GM21528 (cell line): ENCODE measurements at regions not wholly inside any gene's neighbourhood (a gene's known extent, or its start where the extent isn't known, plus 50 kb on each side); places are given as distances from the start of the nearest gene placed in this dataset.

ENCODE experiments used
- ATAC-seq: cut with Tn5 transposase; IDR thresholded peaks from one replicate; pipeline ENCODE4 v1.9.1; 2021; ENCODE audit warnings: mild to moderate bottlenecking, moderate library complexity; ENCODE audit not compliant: unreplicated experiment, low FRiP score

DNA sequence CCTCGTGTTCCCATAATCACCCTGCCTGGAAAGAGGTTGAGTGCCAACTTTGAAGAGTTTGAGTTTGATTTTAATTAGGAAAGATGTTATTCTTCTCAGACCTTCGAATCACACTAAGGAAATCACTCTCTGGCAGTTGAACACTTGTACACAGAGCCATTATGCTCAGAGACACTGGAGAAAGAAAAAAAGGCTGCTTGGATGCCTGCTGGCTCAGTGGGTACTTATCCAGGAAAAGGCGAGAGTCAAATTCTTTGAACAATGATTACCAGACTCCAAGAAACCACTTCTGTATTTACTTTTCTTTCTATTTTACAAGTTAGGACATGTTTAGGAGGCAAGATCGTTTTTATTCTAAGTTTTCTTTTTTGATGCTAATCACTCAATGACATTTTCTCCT lies 438.5 kb upstream of the FAT3 start:
- no peak for ATAC-seq

GRCh38 chr11:91783173-91783572 lies 441.4 kb upstream of the FAT3 start:
- ATAC-seq, result no peak

- ATAC-seq, result no peak
These were observed 445.9 kb upstream of the FAT3 start for GRCh38 chr11:91778758-91779157.

GRCh38 chr11:91776655-91777054 lies 448.0 kb upstream of the FAT3 start:
- no peak for ATAC-seq

- no peak for ATAC-seq
These were observed 451.5 kb upstream of the FAT3 start for GRCh38 chr11:91773090-91773489.

- ATAC-seq, result no peak
These were observed 452.7 kb upstream of the FAT3 start for GRCh38 chr11:91771961-91772360.

DNA sequence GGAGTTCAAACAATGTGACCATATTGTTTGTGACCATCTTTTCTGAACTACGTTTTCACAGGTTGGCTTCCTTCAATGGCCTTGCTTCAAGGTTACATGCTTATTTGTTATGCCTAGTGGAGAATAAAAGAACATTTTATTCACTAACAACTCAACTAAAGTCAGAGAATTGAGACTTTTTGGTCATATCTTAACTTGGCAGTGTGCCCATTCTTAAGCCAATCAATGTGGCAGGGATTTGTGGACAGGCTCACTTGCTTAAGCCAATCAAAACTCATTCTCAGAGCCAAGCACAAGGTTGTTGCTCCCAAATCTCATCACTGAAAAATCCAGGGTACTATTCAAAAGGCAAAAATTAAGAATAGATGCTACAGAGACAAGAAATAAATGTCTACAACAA lies 455.8 kb upstream of the FAT3 start:
- ATAC-seq, result no peak

GRCh38 chr11:91763331-91763730 lies 461.3 kb upstream of the FAT3 start:
- no peak for ATAC-seq

DNA sequence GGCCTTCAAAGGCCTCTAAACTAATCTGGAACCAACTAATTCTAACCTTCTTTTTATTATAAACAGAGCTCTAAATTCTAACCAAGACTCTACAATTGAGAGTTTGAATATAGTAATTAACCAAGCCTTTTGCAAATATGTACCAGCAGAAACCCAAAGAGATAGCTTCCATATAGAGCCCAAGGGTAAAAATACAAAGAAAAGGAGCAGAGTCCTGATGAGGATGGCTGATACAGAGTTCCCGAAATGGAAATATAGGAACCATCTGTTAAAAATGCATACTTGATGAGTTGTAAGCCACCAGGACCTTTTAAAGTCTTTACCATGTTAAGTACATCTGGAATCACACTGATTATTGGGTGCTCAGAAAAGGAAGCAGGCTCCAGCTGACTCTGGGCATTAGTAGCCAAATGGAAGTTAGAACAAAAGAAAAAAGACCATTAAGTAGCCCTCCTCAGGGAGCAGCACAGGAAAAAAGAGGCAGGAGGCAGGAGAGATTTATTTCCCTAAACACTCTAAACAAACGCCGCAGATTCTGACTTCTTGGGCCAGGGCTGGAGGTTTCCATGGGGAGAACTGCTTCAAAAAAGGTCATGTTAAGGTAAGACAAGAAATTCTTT lies 463.1 kb upstream of the FAT3 start:
- ATAC-seq, result no peak

DNA sequence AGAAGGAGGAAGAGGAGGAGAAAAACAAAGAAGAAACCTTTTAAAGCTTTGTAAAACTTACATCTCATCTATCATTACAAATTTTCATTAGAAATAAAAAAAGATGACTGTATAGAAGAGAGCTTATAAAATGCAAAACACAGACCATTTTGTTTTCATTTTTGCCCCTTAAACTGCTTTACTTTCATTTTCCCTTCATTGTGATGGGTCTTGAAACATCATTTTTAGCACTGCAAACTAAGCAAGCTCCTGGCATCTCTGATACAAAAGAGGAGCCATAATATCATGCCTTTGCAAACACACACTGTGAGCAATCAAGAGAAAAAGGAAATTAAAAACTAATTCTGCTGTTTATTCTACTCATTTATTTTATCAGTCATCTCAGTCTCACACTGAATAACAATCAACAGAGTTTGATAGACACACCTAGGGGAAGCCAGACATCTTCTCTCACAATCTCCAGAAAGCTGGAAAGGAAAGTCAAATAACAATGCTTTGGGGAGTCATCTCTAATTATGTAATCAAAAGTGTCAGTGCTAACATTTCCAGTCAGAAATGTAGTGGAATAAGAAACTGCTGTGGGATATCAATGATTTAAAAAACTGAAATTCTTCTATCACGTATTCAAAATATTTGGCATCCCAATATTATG lies 467.7 kb upstream of the FAT3 start:
- ATAC-seq, result no peak

- ATAC-seq, result no peak
These were observed 468.5 kb upstream of the FAT3 start for GRCh38 chr11:91755951-91756707.

DNA sequence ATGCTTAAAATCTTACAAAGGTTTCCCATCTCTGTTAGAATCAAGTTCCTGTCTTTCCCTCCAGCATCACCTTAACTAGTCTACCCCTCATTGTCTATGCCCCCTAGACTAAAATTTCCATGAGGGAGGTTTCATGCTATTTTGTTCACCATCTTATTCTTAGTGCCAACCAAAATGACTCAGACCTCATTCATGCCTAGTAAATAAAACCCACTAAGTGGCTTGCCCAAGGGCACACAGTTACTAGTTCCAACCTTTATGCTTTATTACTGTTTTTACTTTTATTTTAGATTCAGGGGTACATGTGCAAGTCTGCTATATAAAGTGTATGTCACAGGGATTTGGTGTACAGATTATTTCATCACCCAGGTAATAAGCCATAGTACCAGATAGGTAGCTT lies 469.1 kb upstream of the FAT3 start:
- ATAC-seq, result no peak

DNA sequence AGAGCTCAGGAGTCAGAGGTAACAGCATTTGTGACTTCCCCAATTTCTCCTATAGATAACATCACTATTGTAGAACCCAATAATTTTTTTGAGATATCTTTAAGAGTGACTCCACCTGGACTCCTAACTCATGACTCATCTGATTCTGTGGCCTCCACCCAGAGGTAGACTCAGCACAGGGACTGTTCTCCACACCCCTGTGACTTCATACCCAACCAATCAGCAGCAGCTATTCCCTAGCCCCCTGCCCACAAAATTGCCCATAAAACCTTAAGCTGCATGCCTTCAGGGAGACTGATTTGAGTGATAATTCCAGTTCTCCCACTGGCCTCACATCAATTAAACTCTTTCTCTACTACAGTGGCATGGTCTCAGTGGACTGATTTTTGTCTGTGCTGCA lies 475.4 kb upstream of the FAT3 start:
- no peak for ATAC-seq

DNA sequence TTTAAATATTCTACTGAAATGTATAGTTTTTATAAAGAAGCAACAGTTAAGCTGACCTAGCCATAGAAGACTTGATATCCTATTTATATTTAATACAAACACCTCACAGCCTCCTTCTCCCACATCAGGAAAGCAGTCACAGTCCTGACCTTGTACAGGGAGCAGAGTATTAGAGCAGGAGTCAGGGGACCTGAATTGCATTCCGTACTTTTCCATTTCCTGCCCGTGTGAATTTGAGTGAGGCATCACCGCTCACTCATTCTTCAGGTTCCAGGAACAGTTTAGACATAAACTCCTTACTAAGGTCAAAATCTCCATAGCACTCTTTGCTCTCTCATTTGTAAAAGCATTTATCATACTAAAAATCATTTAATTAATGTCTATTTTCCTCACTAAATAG lies 482.5 kb upstream of the FAT3 start:
- ATAC-seq, result no peak

GRCh38 chr11:91731051-91731450 lies 493.6 kb upstream of the FAT3 start:
- ATAC-seq, result no peak

DNA sequence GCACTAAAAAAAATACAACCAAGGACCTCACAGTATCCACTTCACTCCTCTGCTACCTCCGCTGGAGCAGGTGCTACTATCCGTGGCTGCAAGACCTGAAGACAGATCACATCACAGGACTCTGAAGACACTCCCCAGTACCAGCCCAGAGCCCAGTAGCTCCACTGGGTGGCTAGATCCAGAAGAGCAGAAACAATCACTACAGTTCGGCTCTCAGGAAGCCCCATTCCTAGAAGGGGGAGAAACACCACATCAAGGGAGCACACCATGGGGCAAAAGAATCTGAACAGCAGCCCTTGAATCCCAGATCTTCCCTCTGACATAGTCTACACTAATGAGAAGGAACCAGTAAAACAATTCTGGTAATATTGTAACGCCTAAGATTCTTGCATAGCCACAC lies 494.0 kb upstream of the FAT3 start:
- ATAC-seq, result no peak

DNA sequence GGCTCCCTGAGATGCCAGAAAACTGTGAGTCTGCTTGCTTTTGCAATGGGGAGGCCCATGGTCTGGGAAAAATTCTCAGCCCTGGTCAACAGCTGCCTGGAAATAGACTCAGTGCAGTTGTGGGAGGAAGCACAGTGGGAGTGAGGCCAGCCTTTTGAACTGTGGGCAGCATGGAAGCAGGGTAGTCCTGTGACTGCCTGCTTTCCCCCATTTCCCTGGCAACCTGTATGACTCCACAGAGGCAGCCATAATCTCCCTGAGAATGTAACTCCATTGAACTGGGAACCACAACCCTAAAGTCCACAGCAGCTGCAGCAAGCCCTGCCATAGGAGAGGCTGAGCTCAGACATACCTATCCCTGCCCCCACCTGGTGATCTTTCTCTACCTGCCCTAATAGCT lies 494.6 kb upstream of the FAT3 start:
- no peak for ATAC-seq

- ATAC-seq, result no peak
These were observed 507.4 kb upstream of the FAT3 start for GRCh38 chr11:91717169-91717568.

DNA sequence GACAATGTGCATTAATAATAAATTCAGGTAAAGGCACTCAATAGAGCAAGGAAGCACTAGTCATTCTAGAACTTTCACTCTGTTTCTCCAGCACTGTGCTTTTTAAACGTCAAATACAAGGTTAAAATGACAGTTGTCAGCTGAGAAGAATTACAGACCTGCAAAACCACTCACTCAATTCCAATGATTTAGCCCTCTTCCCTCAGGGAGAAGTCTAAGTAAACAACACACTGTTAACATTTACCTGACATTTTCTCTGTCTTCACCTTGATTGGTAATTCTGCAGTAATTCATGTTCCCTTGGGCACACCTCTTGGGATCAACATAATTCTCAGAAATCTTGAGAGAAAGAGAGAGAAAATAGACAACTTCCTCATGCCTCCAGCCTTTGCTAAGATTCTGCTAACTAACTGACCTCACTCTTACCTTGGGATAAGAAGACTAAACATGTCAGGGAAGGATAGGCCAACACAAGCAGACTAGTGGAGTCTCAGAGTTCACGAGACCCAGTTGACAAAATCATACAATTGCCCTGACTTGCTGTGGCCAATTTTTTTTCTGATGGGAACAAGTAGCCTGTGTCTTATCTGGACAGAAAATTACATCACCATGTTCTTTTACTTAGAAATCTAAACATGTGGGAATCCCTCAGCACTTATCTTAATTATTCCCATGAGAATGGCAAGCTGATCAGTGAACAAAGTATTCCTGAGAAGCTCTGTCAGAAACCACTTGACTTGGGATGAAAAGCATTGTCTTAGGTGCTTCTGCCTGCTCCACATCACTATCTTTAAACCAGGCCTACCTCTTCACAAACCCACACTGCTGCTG lies 516.8 kb upstream of the FAT3 start:
- ATAC-seq, result no peak

GRCh38 chr11:91703042-91703441 lies 521.6 kb upstream of the FAT3 start:
- ATAC-seq, result no peak

GRCh38 chr11:91700854-91701253 lies 523.8 kb upstream of the FAT3 start:
- no peak for ATAC-seq
